B cell (primary cell): ENCODE measurements at regions not wholly inside any gene's neighbourhood (a gene's known extent, or its start where the extent isn't known, plus 50 kb on each side); places are given as distances from the start of the nearest gene placed in this dataset.

Source experiments
- ATAC-seq: fragments of 200-7000 bp; cut with Tn5 transposase; one replicate; pipeline ENCODE4 v1.10.0; 2021; ENCODE audit warnings: low read depth, mild to moderate bottlenecking, moderate number of reproducible peaks, moderate library complexity
- CTCF ChIA-PET: fragments of 350-600 bp; sonication (Branson Sonifier 250); formaldehyde crosslinking; loops from one replicate; lab custom pipeline; 2021; ENCODE audit warnings: antibody characterized with exemption, inconsistent platforms; lab: Charles Lee
- POLR2A ChIA-PET: fragments of 350-600 bp; sonication (Branson Sonifier 250); formaldehyde crosslinking; loops from one replicate; lab custom pipeline; 2021; ENCODE audit warnings: antibody characterized with exemption; lab: Charles Lee
- DNase-seq: peaks from one replicate; pipeline ENCODE4 v3.0.0; 2013
- H2AFZ ChIP-seq: 2 replicates; pipeline ENCODE4 v1.6.1; 2012; ENCODE audit warnings: mild to moderate bottlenecking, low read depth, low read length; ENCODE audit not compliant: insufficient read depth, poor library complexity, severe bottlenecking
- H3K27ac ChIP-seq, 2 donors: 1 replicate in 1 of 2; 2 replicates in 1 of 2; pipeline ENCODE4 v1.5.1; 2012 to 2013; ENCODE audit warnings: low read length in 2 of 2, mild to moderate bottlenecking in 2 of 2, moderate library complexity in 1 of 2
- H3K27me3 ChIP-seq, 4 experiments: fragments of 200-600 bp in 1 of 4; sonication (generic) in 1 of 4; replicated peaks in 1 of 4; 1 replicate in 2 of 4; 2 replicates in 2 of 4; pipeline versions ENCODE4 v1.6.1 to v1.7.0; 2013 to 2016; ENCODE audit warnings: low read length in 3 of 4, mild to moderate bottlenecking in 2 of 4, mixed read lengths in 1 of 4, moderate library complexity in 1 of 4; ENCODE audit not compliant: insufficient read depth in 4 of 4, control insufficient read depth in 3 of 4; ENCODE audit errors: control extremely low read depth in 1 of 4
- H3K36me3 ChIP-seq, 2 experiments: replicated peaks in 1 of 2; 1 replicate in 1 of 2; 2 replicates in 1 of 2; pipeline versions ENCODE4 v1.6.1 to v1.7.1; 2013; ENCODE audit warnings: low read length in 1 of 2; ENCODE audit not compliant: insufficient read depth in 2 of 2, control insufficient read depth in 1 of 2; ENCODE audit errors: control extremely low read depth in 1 of 2, extremely low read depth in 1 of 2
- H3K4me1 ChIP-seq, 2 donors: fragments of 200-600 bp in 1 of 2; sonication (generic) in 1 of 2; 1 replicate in 1 of 2; 2 replicates in 1 of 2; pipeline versions ENCODE4 v1.5.1 to v1.6.1; 2013 to 2017; ENCODE audit warnings: low read length in 2 of 2; ENCODE audit not compliant: control insufficient read depth in 2 of 2, insufficient read depth in 2 of 2
- H3K4me2 ChIP-seq: replicated peaks from 2 replicates; pipeline ENCODE3; 2012; ENCODE audit warnings: mild to moderate bottlenecking, low read depth, low read length; ENCODE audit not compliant: poor library complexity, severe bottlenecking
- H3K4me3 ChIP-seq, 5 experiments: fragments of 200-600 bp in 1 of 5; sonication (generic) in 1 of 5; 1 replicate in 3 of 5; 2 replicates in 2 of 5; pipeline versions ENCODE4 v1.5.1 to v1.7.0; 2011 to 2016; ENCODE audit warnings: low read length in 4 of 5, mild to moderate bottlenecking in 4 of 5, low read depth in 2 of 5, control low read depth in 1 of 5, moderate library complexity in 1 of 5; ENCODE audit not compliant: insufficient read depth in 1 of 5; ENCODE audit errors: control extremely low read depth in 1 of 5, extremely low read depth in 1 of 5
- H3K79me2 ChIP-seq: fragments of 200-600 bp; sonication (generic); one replicate; pipeline ENCODE4 v1.6.0; 2016; ENCODE audit warnings: low read length; ENCODE audit not compliant: control insufficient read depth, insufficient read depth
- H3K9ac ChIP-seq: fragments of 200-600 bp; sonication (generic); 2 replicates; pipeline ENCODE4 v1.6.1; 2017; ENCODE audit warnings: mild to moderate bottlenecking, low read length, moderate library complexity
- H3K9me3 ChIP-seq, 3 donors: one replicate each; pipeline versions ENCODE4 v1.6.1 to v1.7.1; 2013; ENCODE audit warnings: low read length in 2 of 3; ENCODE audit not compliant: control insufficient read depth in 2 of 3, insufficient read depth in 1 of 3; ENCODE audit errors: control extremely low read depth in 1 of 3
- H4K20me1 ChIP-seq: 2 replicates; pipeline ENCODE4 v1.6.0; 2012; ENCODE audit warnings: mild to moderate bottlenecking, low read length; ENCODE audit not compliant: insufficient read depth, control insufficient read depth, poor library complexity, severe bottlenecking
- H3K27ac Mint-ChIP-seq: one replicate; pipeline ENCODE4 v1.8.0; 2021; ENCODE audit warnings: mixed read lengths
- H3K27me3 Mint-ChIP-seq: one replicate; pipeline ENCODE4 v1.8.0; 2021; ENCODE audit warnings: mixed read lengths
- H3K4me1 Mint-ChIP-seq: one replicate; pipeline ENCODE4 v1.8.0; 2021; ENCODE audit warnings: mixed read lengths
- H3K4me3 Mint-ChIP-seq: one replicate; pipeline ENCODE4 v1.8.0; 2021; ENCODE audit warnings: mixed read lengths
- H3K9me3 Mint-ChIP-seq: one replicate; pipeline ENCODE4 v1.8.0; 2022; ENCODE audit warnings: mixed read lengths; ENCODE audit not compliant: insufficient read depth
- CTCF ChIP-seq: fragments of 200-600 bp; IDR thresholded peaks from one replicate; pipeline ENCODE4 v1.8.0; 2022; ENCODE audit warnings: antibody characterized with exemption, mild to moderate bottlenecking
- EZH2 ChIP-seq: IDR thresholded peaks from 2 replicates; pipeline ENCODE4 v1.6.1; 2012; ENCODE audit warnings: borderline replicate concordance, low read depth, mild to moderate bottlenecking, moderate library complexity, low read length; ENCODE audit not compliant: insufficient read depth, poor library complexity, severe bottlenecking
- WGBS: methylation state at CpG from one replicate; pipeline ENCODE4 v1.1.5; 2013; ENCODE audit warnings: missing lambda C conversion rate; ENCODE audit not compliant: insufficient coverage; 5-methylcytosine and 5-hydroxymethylcytosine counted together
- intact Hi-C: fragments of 100-400 bp; cut with micrococcal nuclease; formaldehyde crosslinking; loops from one replicate; pipeline ENCODE4 v1.10.0; 2022

GRCh38 chr2:100200985-100201384, 58.6 kb upstream of the AFF3 start:
- no peak for ATAC-seq
- Histone ChIP-seq H3K79me2 (no peaks in the 10 kb centered on the region), H3K9me3 (peaks cover 0 to 13% (median 0%) of the 10 kb centered on the region in 3 donors), H4K20me1 (no peaks in the 10 kb centered on the region), H2AFZ (no peak overlapping the region), H3K4me1 (peaks cover 4 to 6% of the 10 kb centered on the region in 2 donors), H3K27me3 (peaks cover 0 to 9% (median 0%) of the 10 kb centered on the region in 4 experiments), H3K9ac (no peak overlapping the region), H3K4me2 (no peak overlapping the region), H3K36me3 (no peaks in the 10 kb centered on the region), H3K4me3 (no peak overlapping the region), H3K27ac (no peak overlapping the region)
- peaks cover 7% of the 10 kb centered on the region for H3K4me1 Mint-ChIP-seq
- ChIA-PET POLR2A (no interaction called here), CTCF (interaction anchor here (1.3 kb wide), 1 partner anchor 14 kb away, joined by 3 read pairs; no protein-coding TSS in a partner anchor)
- H3K4me3 Mint-ChIP-seq = no peak overlapping the region
- H3K9me3 Mint-ChIP-seq = peaks cover 4% of the 10 kb centered on the region
- TF ChIP-seq CTCF (no peak), EZH2 (no peak)
- peaks cover 21% of the 10 kb centered on the region for H3K27me3 Mint-ChIP-seq
- intact Hi-C loops = no loop called here
- 92% methylated on average over 3 of the region's 4 CpGs for WGBS
- DNase-seq = no peak
- H3K27ac Mint-ChIP-seq = no peak overlapping the region

GRCh38 chr2:100199421-100199820, 57.0 kb upstream of the AFF3 start:
- Histone ChIP-seq H3K27me3 (peaks cover 0 to 5% (median 0%) of the 10 kb centered on the region in 4 experiments), H4K20me1 (no peaks in the 10 kb centered on the region), H3K9me3 (peaks cover 0 to 13% (median 0%) of the 10 kb centered on the region in 3 donors), H3K4me1 (no peaks in the 10 kb centered on the region), H3K4me2 (no peak overlapping the region), H3K36me3 (no peaks in the 10 kb centered on the region), H3K79me2 (no peaks in the 10 kb centered on the region), H3K27ac (no peak overlapping the region), H3K9ac (no peak overlapping the region), H3K4me3 (no peak overlapping the region), H2AFZ (no peak overlapping the region)
- Mint-ChIP-seq H3K27me3 (peaks cover 18% of the 10 kb centered on the region), H3K4me3 (no peak overlapping the region), H3K9me3 (peaks cover 4% of the 10 kb centered on the region), H3K4me1 (no peaks in the 10 kb centered on the region), H3K27ac (no peak overlapping the region)
- no peak for ATAC-seq
- DNase-seq = no peak
- intact Hi-C loops = no loop called here
- CTCF ChIA-PET = no interaction called here
- TF ChIP-seq CTCF (no peak), EZH2 (no peak)
- WGBS = 94% methylated on average over 4 of the region's 5 CpGs
- POLR2A ChIA-PET = no interaction called here
